ENCODE measurements at regions not wholly inside any gene's neighbourhood (a gene's known extent, or its start where the extent isn't known, plus 50 kb on each side); places are given as distances from the start of the nearest gene placed in this dataset.

- H3K27me3 Mint-ChIP-seq (ENCODE audit: low read depth in 3 of 3): peaks cover 11 to 22% (median 22%) of the 10 kb centered on the region in 3 donors
- H3K4me1 Mint-ChIP-seq: peaks cover 19 to 20% of the 10 kb centered on the region in 2 donors
- H3K9me3 Mint-ChIP-seq: peaks cover 6 to 20% (median 16%) of the 10 kb centered on the region in 6 donors
- H3K36me3 Mint-ChIP-seq: peaks cover 5 to 10% (median 6%) of the 10 kb centered on the region in 3 donors
- peak overlapping the region in 2 of 6 donors; percentile 24 to 58 for H3K27ac Mint-ChIP-seq
- DNase-seq: no peak
- no peak overlapping the region for H3K4me3 Mint-ChIP-seq
Measured at GRCh38 chr1:25106976-25107642, 125.2 kb downstream of the SYF2 start.

- H3K4me1 Mint-ChIP-seq: peaks cover 25 to 27% of the 10 kb centered on the region in 2 donors
- peak overlapping the region in 1 of 6 donors; percentile 10 for H3K27ac Mint-ChIP-seq
- H3K9me3 Mint-ChIP-seq: peaks cover 6 to 20% (median 16%) of the 10 kb centered on the region in 6 donors
- no peak for DNase-seq
- H3K36me3 Mint-ChIP-seq: peaks cover 5 to 10% (median 6%) of the 10 kb centered on the region in 3 donors
- no peak overlapping the region for H3K4me3 Mint-ChIP-seq
- H3K27me3 Mint-ChIP-seq (ENCODE audit: low read depth in 3 of 3): peaks cover 15 to 27% (median 24%) of the 10 kb centered on the region in 3 donors
Measured at GRCh38 chr1:25106352-25106751, 126.0 kb downstream of the SYF2 start.

GRCh38 chr1:25105836-25106235 is 126.5 kb downstream of the SYF2 start:
- peaks cover 6 to 20% (median 16%) of the 10 kb centered on the region in 6 donors for H3K9me3 Mint-ChIP-seq
- H3K36me3 Mint-ChIP-seq: peaks cover 5 to 10% (median 6%) of the 10 kb centered on the region in 3 donors
- H3K4me1 Mint-ChIP-seq: peaks cover 31 to 32% of the 10 kb centered on the region in 2 donors
- DNase-seq: no peak
- H3K27me3 Mint-ChIP-seq (ENCODE audit: low read depth in 3 of 3): peaks cover 16 to 28% (median 25%) of the 10 kb centered on the region in 3 donors
- no peak overlapping the region for H3K4me3 Mint-ChIP-seq
- peak overlapping the region in 2 of 6 donors; percentile 8 to 30 for H3K27ac Mint-ChIP-seq

- DNase-seq: no peak
- Mint-ChIP-seq H3K4me1 (peaks cover 38 to 40% of the 10 kb centered on the region in 2 donors), H3K27me3 (ENCODE audit: low read depth in 3 of 3) (peaks cover 14 to 35% (median 25%) of the 10 kb centered on the region in 3 donors), H3K36me3 (peaks cover 5 to 10% (median 6%) of the 10 kb centered on the region in 3 donors), H3K4me3 (peak overlapping the region in 1 of 5 donors; percentile 5), H3K27ac (peak overlapping the region in 2 of 6 donors; percentile 4 to 62), H3K9me3 (peaks cover 6 to 20% (median 16%) of the 10 kb centered on the region in 6 donors)
Measured at GRCh38 chr1:25104932-25105561, 127.3 kb downstream of the SYF2 start.

- no peak for DNase-seq
- Mint-ChIP-seq H3K4me3 (no peak overlapping the region), H3K27ac (peak overlapping the region in 2 of 6 donors; percentile 28 to 58), H3K4me1 (peaks cover 42 to 44% of the 10 kb centered on the region in 2 donors), H3K36me3 (peaks cover 0 to 3% (median 0%) of the 10 kb centered on the region in 3 donors), H3K27me3 (ENCODE audit: low read depth in 3 of 3) (peaks cover 9 to 36% (median 19%) of the 10 kb centered on the region in 3 donors), H3K9me3 (peaks cover 0 to 5% (median under 1%) of the 10 kb centered on the region in 6 donors)
Measured at GRCh38 chr1:25103164-25103795, 129.0 kb downstream of the SYF2 start.

GRCh38 chr1:25100151-25100833 is 132.0 kb downstream of the SYF2 start:
- Mint-ChIP-seq H3K9me3 (no peaks in the 10 kb centered on the region), H3K27ac (peak overlapping the region; percentile 84 to 95 (median 92)), H3K4me1 (peaks cover 69 to 72% of the 10 kb centered on the region in 2 donors), H3K27me3 (ENCODE audit: low read depth in 3 of 3) (peaks cover 14 to 50% (median 19%) of the 10 kb centered on the region in 3 donors), H3K4me3 (peak overlapping the region; percentile 63 to 88 (median 85)), H3K36me3 (peaks cover 0 to 7% (median 0%) of the 10 kb centered on the region in 3 donors)
- DNase-seq: peak; percentile 65 to 72 (median 71)

GRCh38 chr1:25099343-25099951 is 132.9 kb downstream of the SYF2 start:
- Mint-ChIP-seq H3K27me3 (ENCODE audit: low read depth in 3 of 3) (peaks cover 14 to 48% (median 18%) of the 10 kb centered on the region in 3 donors), H3K4me1 (peaks cover 75 to 78% of the 10 kb centered on the region in 2 donors), H3K36me3 (peaks cover 0 to 3% (median 0%) of the 10 kb centered on the region in 3 donors), H3K4me3 (peak overlapping the region; percentile 63 to 88 (median 85)), H3K27ac (peak overlapping the region; percentile 84 to 95 (median 92)), H3K9me3 (no peaks in the 10 kb centered on the region)
- peak; percentile 89 to 91 (median 90) for DNase-seq

GRCh38 chr1:25098717-25099116 is 133.6 kb downstream of the SYF2 start:
- no peak for DNase-seq
- peaks cover 0 to 3% (median 0%) of the 10 kb centered on the region in 3 donors for H3K36me3 Mint-ChIP-seq
- H3K27me3 Mint-ChIP-seq (ENCODE audit: low read depth in 3 of 3): peaks cover 12 to 45% (median 14%) of the 10 kb centered on the region in 3 donors
- peaks cover 0 to 3% (median 0%) of the 10 kb centered on the region in 6 donors for H3K9me3 Mint-ChIP-seq
- peak overlapping the region; percentile 84 to 95 (median 92) for H3K27ac Mint-ChIP-seq
- H3K4me3 Mint-ChIP-seq: peak overlapping the region; percentile 63 to 88 (median 85)
- peaks cover 82 to 85% of the 10 kb centered on the region in 2 donors for H3K4me1 Mint-ChIP-seq

- DNase-seq: no peak
- peaks cover 13 to 47% (median 16%) of the 10 kb centered on the region in 3 donors for H3K27me3 Mint-ChIP-seq (ENCODE audit: low read depth in 3 of 3)
- H3K27ac Mint-ChIP-seq: peak overlapping the region; percentile 29 to 89 (median 73)
- H3K4me1 Mint-ChIP-seq: peaks cover 79 to 81% of the 10 kb centered on the region in 2 donors
- peaks cover 0 to 3% (median 0%) of the 10 kb centered on the region in 3 donors for H3K36me3 Mint-ChIP-seq
- peaks cover 0 to 3% (median 0%) of the 10 kb centered on the region in 6 donors for H3K9me3 Mint-ChIP-seq
- peak overlapping the region; percentile 76 to 85 (median 82) for H3K4me3 Mint-ChIP-seq
Measured at GRCh38 chr1:25096307-25097150, 135.8 kb downstream of the SYF2 start.

GRCh38 chr1:25095635-25096200 is 136.6 kb downstream of the SYF2 start:
- Mint-ChIP-seq H3K4me1 (peaks cover 71 to 73% of the 10 kb centered on the region in 2 donors), H3K27me3 (ENCODE audit: low read depth in 3 of 3) (peaks cover 11 to 48% (median 19%) of the 10 kb centered on the region in 3 donors), H3K27ac (peak overlapping the region; percentile 29 to 89 (median 73)), H3K9me3 (peaks cover 0 to 3% (median 0%) of the 10 kb centered on the region in 6 donors), H3K4me3 (peak overlapping the region; percentile 76 to 85 (median 82)), H3K36me3 (peaks cover 0 to 3% (median 3%) of the 10 kb centered on the region in 3 donors)
- DNase-seq: peak; percentile 58 to 70 (median 69)

- Mint-ChIP-seq H3K9me3 (peaks cover 0 to 3% (median 0%) of the 10 kb centered on the region in 6 donors), H3K4me1 (peaks cover 63 to 66% of the 10 kb centered on the region in 2 donors), H3K4me3 (peak overlapping the region; percentile 37 to 85 (median 82)), H3K36me3 (peaks cover 0 to 3% (median 3%) of the 10 kb centered on the region in 3 donors), H3K27me3 (ENCODE audit: low read depth in 3 of 3) (peaks cover 11 to 42% (median 21%) of the 10 kb centered on the region in 3 donors), H3K27ac (peak overlapping the region in 3 of 6 donors; percentile 29 to 66 (median 41))
- DNase-seq: no peak
Measured at GRCh38 chr1:25094995-25095394, 137.3 kb downstream of the SYF2 start.
